Sigmoid colon (tissue), 4 donors: ENCODE measurements at regions not wholly inside any gene's neighbourhood (a gene's known extent, or its start where the extent isn't known, plus 50 kb on each side); places are given as distances from the start of the nearest gene placed in this dataset.

Experiments
- CTCF ChIP-seq, 4 experiments: fragments of 450-650 bp in 3 of 4; fragments of 200-600 bp in 1 of 4; IDR thresholded peaks; one replicate each; pipeline ENCODE4 v1.5.1; 2016 to 2019; ENCODE audit warnings: antibody characterized with exemption in 4 of 4, mild to moderate bottlenecking in 3 of 4, moderate library complexity in 2 of 4
- EP300 ChIP-seq, 4 donors: sonication (generic); formaldehyde crosslinking; IDR thresholded peaks; one replicate each; pipeline ENCODE4 v1.6.1; 2017; ENCODE audit warnings: antibody characterized with exemption in 4 of 4
- POLR2A ChIP-seq, 2 donors: fragments of 450-650 bp; IDR thresholded peaks; one replicate each; pipeline ENCODE4 v1.6.1; 2016; ENCODE audit warnings: antibody characterized with exemption in 2 of 2, mild to moderate bottlenecking in 2 of 2, moderate library complexity in 2 of 2
- POLR2AphosphoS5 ChIP-seq, 4 donors: sonication (generic); formaldehyde crosslinking; IDR thresholded peaks; one replicate each; pipeline ENCODE4 v1.6.1; 2017; ENCODE audit warnings: antibody characterized with exemption in 4 of 4

GRCh38 chr21:27339902-27340301, 373.0 kb upstream of the ADAMTS5 start:
- TF ChIP-seq POLR2A (IDR thresholded peaks at IDR 0.05): no peak
- TF ChIP-seq CTCF (IDR thresholded peaks at IDR 0.05): no peak
- TF ChIP-seq POLR2AphosphoS5 (IDR thresholded peaks at IDR 0.05): no peak
- TF ChIP-seq EP300 (IDR thresholded peaks at IDR 0.05): no peak
